Nephron (organoid): ENCODE measurements at regions not wholly inside any gene's neighbourhood (a gene's known extent, or its start where the extent isn't known, plus 50 kb on each side); places are given as distances from the start of the nearest gene placed in this dataset.

Source experiments
- H3K27ac Mint-ChIP-seq, 3 experiments: 2 replicates each; pipeline ENCODE4 v1.8.0; 2020; ENCODE audit warnings: mixed read lengths in 3 of 3, mild to moderate bottlenecking in 2 of 3, moderate library complexity in 1 of 3
- H3K27me3 Mint-ChIP-seq: 2 replicates; pipeline ENCODE4 v1.8.0; 2021; ENCODE audit warnings: low read depth, mild to moderate bottlenecking, moderate library complexity, mixed read lengths
- H3K36me3 Mint-ChIP-seq: 2 replicates; pipeline ENCODE4 v1.8.0; 2020; ENCODE audit warnings: low read depth, mixed read lengths
- H3K4me1 Mint-ChIP-seq: 2 replicates; pipeline ENCODE4 v1.8.0; 2020; ENCODE audit warnings: mixed read lengths
- H3K4me3 Mint-ChIP-seq, 3 experiments: 2 replicates each; pipeline ENCODE4 v1.8.0; 2020; ENCODE audit warnings: mild to moderate bottlenecking in 3 of 3, mixed read lengths in 3 of 3, moderate library complexity in 2 of 3
- H3K9me3 Mint-ChIP-seq: 2 replicates; pipeline ENCODE4 v1.8.0; 2020; ENCODE audit warnings: mixed read lengths
- CTCF ChIP-seq, 3 experiments: fragments of 200-600 bp; sonication (generic); IDR thresholded peaks; one replicate each; pipeline ENCODE4 v1.5.0; 2021; ENCODE audit warnings: antibody characterized with exemption in 3 of 3; ENCODE audit not compliant: unreplicated experiment in 3 of 3

GRCh38 chr2:221064058-221064854 lies 507.8 kb downstream of the EPHA4 start:
- Mint-ChIP-seq H3K27me3 (no peaks in the 10 kb centered on the region), H3K36me3 (peaks cover 1% of the 10 kb centered on the region), H3K27ac (no peak overlapping the region), H3K4me3 (no peak overlapping the region), H3K4me1 (peaks cover 4% of the 10 kb centered on the region), H3K9me3 (peaks cover 4% of the 10 kb centered on the region)
- TF ChIP-seq CTCF (IDR thresholded peaks at IDR 0.05; ENCODE audit: unreplicated experiment in 3 of 3): no peak

- no peak overlapping the region for H3K4me3 Mint-ChIP-seq
- H3K9me3 Mint-ChIP-seq: peaks cover 4% of the 10 kb centered on the region
- H3K27me3 Mint-ChIP-seq: no peaks in the 10 kb centered on the region
- H3K27ac Mint-ChIP-seq: no peak overlapping the region
- H3K36me3 Mint-ChIP-seq: peaks cover 4% of the 10 kb centered on the region
- H3K4me1 Mint-ChIP-seq: peaks cover 4% of the 10 kb centered on the region
- TF ChIP-seq CTCF (IDR thresholded peaks at IDR 0.05; ENCODE audit: unreplicated experiment in 3 of 3): no peak
Observed at GRCh38 chr2:221064880-221065279, 507.2 kb downstream of the EPHA4 start.

GRCh38 chr2:221068123-221068522 lies 504.0 kb downstream of the EPHA4 start:
- peaks cover 22% of the 10 kb centered on the region for H3K9me3 Mint-ChIP-seq
- H3K36me3 Mint-ChIP-seq: peaks cover 13% of the 10 kb centered on the region
- H3K27ac Mint-ChIP-seq: no peak overlapping the region
- H3K27me3 Mint-ChIP-seq: no peaks in the 10 kb centered on the region
- H3K4me1 Mint-ChIP-seq: no peaks in the 10 kb centered on the region
- TF ChIP-seq CTCF (IDR thresholded peaks at IDR 0.05; ENCODE audit: unreplicated experiment in 3 of 3): no peak
- no peak overlapping the region for H3K4me3 Mint-ChIP-seq

GRCh38 chr2:221070106-221070505 lies 502.0 kb downstream of the EPHA4 start:
- TF ChIP-seq CTCF (IDR thresholded peaks at IDR 0.05; ENCODE audit: unreplicated experiment in 3 of 3): no peak
- H3K27me3 Mint-ChIP-seq: no peaks in the 10 kb centered on the region
- peaks cover 13% of the 10 kb centered on the region for H3K36me3 Mint-ChIP-seq
- no peak overlapping the region for H3K4me3 Mint-ChIP-seq
- no peak overlapping the region for H3K27ac Mint-ChIP-seq
- peaks cover 22% of the 10 kb centered on the region for H3K9me3 Mint-ChIP-seq
- H3K4me1 Mint-ChIP-seq: no peaks in the 10 kb centered on the region

- Mint-ChIP-seq H3K36me3 (peaks cover 13% of the 10 kb centered on the region), H3K27ac (no peak overlapping the region), H3K4me1 (no peaks in the 10 kb centered on the region), H3K9me3 (peaks cover 22% of the 10 kb centered on the region), H3K4me3 (no peak overlapping the region), H3K27me3 (no peaks in the 10 kb centered on the region)
- TF ChIP-seq CTCF (IDR thresholded peaks at IDR 0.05; ENCODE audit: unreplicated experiment in 3 of 3): no peak
Observed at GRCh38 chr2:221073326-221074049, 498.6 kb downstream of the EPHA4 start.
